KMS-11 (cell line): ENCODE measurements at regions not wholly inside any gene's neighbourhood (a gene's known extent, or its start where the extent isn't known, plus 50 kb on each side); places are given as distances from the start of the nearest gene placed in this dataset.

ENCODE experiments used
- H2AFZ ChIP-seq: fragments of 200-600 bp; sonication (generic); 2 replicates; pipeline ENCODE4 v1.6.1; 2016; ENCODE audit warnings: antibody characterized with exemption, mixed run types, low read depth
- H3K27ac ChIP-seq: fragments of 200-600 bp; sonication (generic); 2 replicates; pipeline ENCODE4 v1.6.1; 2016; ENCODE audit warnings: mild to moderate bottlenecking, mixed run types
- H3K27me3 ChIP-seq: fragments of 200-600 bp; sonication (generic); 2 replicates; pipeline ENCODE4 v1.6.1; 2017; ENCODE audit warnings: mild to moderate bottlenecking, low read depth, mixed run types, moderate library complexity; ENCODE audit not compliant: insufficient read depth
- H3K36me3 ChIP-seq: fragments of 200-600 bp; sonication (generic); 2 replicates; pipeline ENCODE4 v1.6.1; 2017; ENCODE audit warnings: mild to moderate bottlenecking, mixed run types; ENCODE audit not compliant: insufficient read depth
- H3K4me1 ChIP-seq: fragments of 200-600 bp; sonication (generic); 2 replicates; pipeline ENCODE4 v1.6.1; 2016; ENCODE audit warnings: mild to moderate bottlenecking, low read depth, mixed run types; ENCODE audit not compliant: poor library complexity, severe bottlenecking
- H3K4me2 ChIP-seq: fragments of 200-600 bp; sonication (generic); 2 replicates; pipeline ENCODE4 v1.7.0; 2016; ENCODE audit warnings: mild to moderate bottlenecking, mixed run types
- H3K4me3 ChIP-seq: fragments of 200-600 bp; sonication (generic); IDR thresholded peaks from 2 replicates; pipeline ENCODE4 v1.6.1; 2017; ENCODE audit warnings: low read depth, low read length, mixed read lengths; ENCODE audit not compliant: insufficient read depth
- H3K79me2 ChIP-seq: fragments of 200-600 bp; sonication (generic); 2 replicates; pipeline ENCODE4 v1.6.1; 2016; ENCODE audit warnings: low read depth, mixed run types; ENCODE audit not compliant: insufficient read depth
- H3K9ac ChIP-seq: fragments of 200-600 bp; sonication (generic); 2 replicates; pipeline ENCODE4 v1.6.1; 2016; ENCODE audit warnings: mild to moderate bottlenecking, mixed run types
- H4K20me1 ChIP-seq: fragments of 200-600 bp; sonication (generic); 2 replicates; pipeline ENCODE4 v1.6.1; 2016; ENCODE audit warnings: mild to moderate bottlenecking, mixed run types; ENCODE audit not compliant: insufficient read depth
- CTCF ChIP-seq: fragments of 200-600 bp; sonication (generic); conservative IDR thresholded peaks from 2 replicates; pipeline ENCODE4 v1.6.1; 2017; ENCODE audit warnings: low read depth, mild to moderate bottlenecking, antibody characterized with exemption, low read length, moderate library complexity, mixed read lengths

GRCh38 chr10:128739930-128740329 lies 613.7 kb upstream of the MKI67 start:
- Histone ChIP-seq H3K36me3 (no peaks in the 10 kb centered on the region), H3K4me1 (no peaks in the 10 kb centered on the region), H2AFZ (no peak overlapping the region), H3K4me3 (no peak overlapping the region), H3K27ac (no peak overlapping the region), H3K79me2 (no peaks in the 10 kb centered on the region), H4K20me1 (no peaks in the 10 kb centered on the region), H3K27me3 (0 out of 2 replicates have a peak, but pooled peaks cover 2% of the 10 kb centered on the region), H3K9ac (no peak overlapping the region), H3K4me2 (no peak overlapping the region)
- no peak for TF ChIP-seq CTCF

GRCh38 chr10:128741180-128741579 lies 615.0 kb upstream of the MKI67 start:
- no peak for TF ChIP-seq CTCF
- Histone ChIP-seq H3K4me1 (no peaks in the 10 kb centered on the region), H3K9ac (no peak overlapping the region), H3K36me3 (no peaks in the 10 kb centered on the region), H4K20me1 (no peaks in the 10 kb centered on the region), H3K4me2 (no peak overlapping the region), H3K4me3 (no peak overlapping the region), H3K27ac (no peak overlapping the region), H2AFZ (no peak overlapping the region), H3K27me3 (0 out of 2 replicates have a peak, but pooled peaks cover 2% of the 10 kb centered on the region), H3K79me2 (no peaks in the 10 kb centered on the region)

DNA sequence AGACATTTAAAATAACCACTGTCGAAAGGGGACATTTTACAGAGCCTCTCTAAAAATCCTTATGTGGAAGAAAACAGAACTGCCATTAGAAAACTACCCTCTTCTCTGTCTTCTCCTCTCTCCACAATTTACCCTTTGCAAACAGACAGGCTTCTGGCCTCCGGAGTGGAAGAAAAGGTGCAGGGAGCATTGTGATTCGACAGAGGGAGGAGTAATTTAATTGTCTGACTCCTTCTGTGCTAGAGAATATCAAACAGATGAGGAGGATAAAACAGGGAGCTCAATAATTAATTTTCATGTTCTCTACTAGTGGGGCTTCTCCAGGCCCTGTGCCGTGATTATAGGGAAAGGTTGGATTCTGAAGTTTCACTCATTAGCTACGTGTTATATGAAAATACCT lies 615.5 kb upstream of the MKI67 start:
- Histone ChIP-seq H4K20me1 (no peaks in the 10 kb centered on the region), H3K4me1 (no peaks in the 10 kb centered on the region), H2AFZ (no peak overlapping the region), H3K4me2 (no peak overlapping the region), H3K79me2 (no peaks in the 10 kb centered on the region), H3K9ac (no peak overlapping the region), H3K4me3 (no peak overlapping the region), H3K27ac (no peak overlapping the region), H3K27me3 (0 out of 2 replicates have a peak, but pooled peaks cover 2% of the 10 kb centered on the region), H3K36me3 (no peaks in the 10 kb centered on the region)
- TF ChIP-seq CTCF, result no peak

GRCh38 chr10:128744092-128744491 lies 617.9 kb upstream of the MKI67 start:
- no peaks in the 10 kb centered on the region for H3K79me2 ChIP-seq
- no peak overlapping the region for H3K4me2 ChIP-seq
- no peaks in the 10 kb centered on the region for H3K4me1 ChIP-seq
- no peak overlapping the region for H2AFZ ChIP-seq
- no peaks in the 10 kb centered on the region for H4K20me1 ChIP-seq
- H3K27me3 ChIP-seq, result 0 out of 2 replicates have a peak, but pooled peaks cover 2% of the 10 kb centered on the region
- H3K9ac ChIP-seq, result no peak overlapping the region
- no peaks in the 10 kb centered on the region for H3K36me3 ChIP-seq
- H3K4me3 ChIP-seq, result no peak overlapping the region
- no peak overlapping the region for H3K27ac ChIP-seq
- TF ChIP-seq CTCF, result no peak
